ENCODE measurements at regions not wholly inside any gene's neighbourhood (a gene's known extent, or its start where the extent isn't known, plus 50 kb on each side); places are given as distances from the start of the nearest gene placed in this dataset.
"Not testable (repeated sequence)": the region's sequence is repeated elsewhere in the genome, so short reads cannot be mapped to it uniquely, and the experiment has no call there.

DNA sequence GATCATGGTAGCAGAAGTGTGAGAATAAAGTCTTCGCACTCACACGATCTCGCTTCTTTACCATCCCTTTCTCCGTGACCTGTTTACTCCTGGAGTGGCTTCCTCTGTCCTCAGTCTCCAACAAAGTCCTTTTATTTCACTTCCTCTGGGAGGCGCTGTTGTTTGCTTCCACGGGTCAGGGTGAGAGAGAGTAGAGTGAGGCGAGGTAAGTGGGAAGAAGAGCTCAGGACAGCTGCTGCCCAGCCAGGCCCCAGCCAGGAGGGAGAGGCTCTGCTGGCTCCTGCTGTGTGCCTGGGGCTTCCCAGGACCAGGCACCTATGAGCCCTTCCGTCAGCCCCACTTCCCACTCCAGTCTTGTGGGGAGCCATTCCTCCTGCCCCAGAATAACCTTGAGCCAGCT is 242.1 kb downstream of the FGF9 start:
- DNase-seq (ENCODE audit: low spot score) = no peak

DNA sequence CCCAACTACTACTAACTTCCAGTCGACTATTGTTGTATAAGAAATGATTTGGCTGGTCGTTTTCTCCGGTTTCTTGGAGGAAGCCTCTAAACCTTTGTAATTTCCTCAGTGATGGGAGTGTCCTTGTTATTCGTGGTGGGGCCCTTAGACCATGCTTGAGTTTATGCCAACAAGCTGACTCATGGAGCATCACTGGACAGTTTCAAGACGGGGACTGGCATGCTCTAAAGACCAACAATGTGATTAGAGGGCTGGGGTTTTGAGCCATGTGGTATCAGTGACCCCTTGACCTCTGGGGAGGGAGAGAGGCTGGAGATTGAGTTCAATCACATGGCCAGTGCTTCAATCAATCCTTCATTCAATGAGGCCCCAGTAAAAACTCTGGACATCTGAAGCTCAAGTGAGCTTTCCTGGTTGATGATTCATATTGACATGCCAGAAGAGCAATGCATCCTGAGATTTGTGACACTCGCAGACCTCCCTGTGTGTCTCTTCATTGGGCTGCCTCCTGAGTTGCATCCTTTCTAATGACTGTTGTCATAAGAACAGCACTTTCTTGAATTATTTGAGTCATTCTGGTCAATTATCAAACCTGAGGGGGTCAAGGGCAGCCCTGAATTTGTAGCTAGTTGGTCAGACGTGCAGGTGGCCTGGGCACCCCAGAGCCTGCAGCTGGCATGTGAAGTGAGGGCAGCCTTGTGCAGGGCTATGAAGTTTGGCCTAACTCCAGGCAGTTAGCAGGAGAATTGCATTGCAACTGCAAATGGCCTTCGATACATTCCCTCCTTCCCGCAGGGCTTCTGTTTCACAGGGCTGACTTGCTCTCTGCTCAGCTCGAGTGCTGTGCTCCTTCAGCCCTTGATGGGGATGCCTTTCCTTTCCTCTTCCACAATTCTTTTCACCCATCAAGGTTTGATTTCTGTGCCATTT is 246.5 kb downstream of the FGF9 start:
- DNase-seq (ENCODE audit: low spot score) = no peak

DNA sequence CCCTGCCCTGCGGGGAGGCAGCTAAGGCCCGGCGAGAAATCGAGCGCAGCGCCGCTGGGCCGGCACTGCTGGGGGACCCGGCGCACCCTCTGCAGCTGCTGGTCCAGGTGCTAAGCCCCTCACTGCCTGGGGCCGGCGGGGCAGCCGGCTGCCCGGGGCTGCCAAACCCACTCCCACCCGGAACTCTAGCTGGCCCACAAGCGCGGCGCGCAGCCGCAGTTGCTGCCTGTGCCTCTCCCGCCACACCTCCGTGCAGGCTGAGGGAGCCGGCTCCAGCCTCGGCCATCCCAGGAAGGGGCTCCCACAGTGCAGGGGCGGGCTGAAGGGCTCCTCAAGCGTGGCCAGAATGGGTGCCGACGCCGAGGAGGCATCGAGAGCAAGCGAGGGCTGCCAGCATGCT is 249.9 kb downstream of the FGF9 start:
- DNase-seq (ENCODE audit: low spot score) = not testable (repeated sequence)

DNA sequence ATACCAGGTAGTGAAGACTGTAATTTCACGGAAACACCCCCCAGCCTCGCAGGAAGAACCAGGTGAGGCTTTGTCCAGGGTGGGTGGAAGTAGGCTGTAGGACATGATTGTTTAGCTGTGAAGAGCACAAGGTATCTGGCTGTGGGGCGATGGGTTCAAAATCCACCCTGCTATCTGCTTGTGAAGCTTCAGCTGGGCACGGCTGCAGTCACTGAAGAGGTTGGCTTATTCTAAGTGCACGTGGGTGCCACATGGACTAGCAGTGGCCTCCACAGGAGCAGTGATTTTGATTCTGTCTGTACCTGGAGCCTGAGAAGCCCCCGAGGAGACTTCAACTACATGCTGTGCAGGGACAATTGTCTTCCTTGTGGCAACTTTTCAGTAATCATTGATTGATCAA is 254.1 kb downstream of the FGF9 start:
- no peak for DNase-seq (ENCODE audit: low spot score)

DNA sequence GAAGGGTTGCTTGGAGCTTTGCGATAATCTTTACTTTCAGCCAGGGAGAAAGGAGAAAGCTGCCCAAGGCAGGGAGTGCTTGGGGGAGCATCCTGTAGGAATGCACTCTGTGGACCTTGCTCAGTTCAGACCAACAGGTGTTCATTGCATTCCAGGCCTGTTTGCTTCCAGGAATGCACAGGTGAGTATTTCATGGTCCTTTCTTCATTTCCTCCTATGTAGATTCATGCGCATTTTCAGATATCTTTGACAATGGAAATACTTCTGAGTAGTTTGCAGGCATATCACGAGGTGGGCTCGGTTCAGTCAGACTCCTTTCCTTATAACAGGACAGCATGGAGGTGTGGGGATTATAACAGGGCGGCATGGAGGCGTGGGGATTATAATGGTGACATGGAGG is 254.8 kb downstream of the FGF9 start:
- no peak for DNase-seq (ENCODE audit: low spot score)

DNA sequence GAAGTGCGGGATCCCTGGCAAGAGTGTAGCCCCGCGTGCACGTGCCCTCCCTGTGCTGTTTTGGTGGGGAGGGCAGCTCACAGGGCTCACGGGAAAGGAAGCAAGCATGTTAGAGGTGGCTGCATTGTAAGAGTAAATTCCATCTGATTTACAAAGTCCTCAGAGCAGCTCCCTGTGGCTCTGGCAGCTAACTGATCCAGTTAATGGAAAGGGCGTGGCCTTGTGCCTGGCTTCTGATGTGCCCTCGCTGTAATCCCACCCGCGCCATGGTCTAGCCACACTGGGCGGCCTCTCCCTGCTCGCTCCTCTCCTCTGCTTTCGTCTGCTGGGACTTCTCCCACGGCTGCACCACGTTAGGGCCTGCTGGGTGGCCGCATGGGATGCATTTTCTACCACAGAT is 258.5 kb downstream of the FGF9 start:
- no peak for DNase-seq (ENCODE audit: low spot score)

DNA sequence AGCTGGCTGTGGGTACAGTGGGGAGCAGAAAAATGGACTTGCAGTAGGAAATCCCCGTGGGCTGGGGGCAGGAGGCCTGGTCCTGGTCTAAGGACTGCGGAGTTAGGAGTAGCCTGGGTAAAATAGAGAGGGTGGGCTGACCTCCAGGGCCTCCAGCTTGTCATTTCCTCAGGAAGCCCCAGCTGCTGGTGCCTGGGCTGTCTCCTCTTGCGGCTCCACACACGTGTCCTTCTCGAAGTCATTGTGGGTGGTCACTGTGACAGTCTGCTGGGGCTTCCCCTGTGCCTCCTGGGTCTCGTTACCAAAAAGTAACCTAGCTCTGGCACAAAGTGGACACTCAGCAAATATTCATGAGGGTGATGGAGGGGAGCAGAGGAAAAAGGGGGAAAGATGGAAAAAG is 259.7 kb downstream of the FGF9 start:
- DNase-seq (ENCODE audit: low spot score) = no peak

DNA sequence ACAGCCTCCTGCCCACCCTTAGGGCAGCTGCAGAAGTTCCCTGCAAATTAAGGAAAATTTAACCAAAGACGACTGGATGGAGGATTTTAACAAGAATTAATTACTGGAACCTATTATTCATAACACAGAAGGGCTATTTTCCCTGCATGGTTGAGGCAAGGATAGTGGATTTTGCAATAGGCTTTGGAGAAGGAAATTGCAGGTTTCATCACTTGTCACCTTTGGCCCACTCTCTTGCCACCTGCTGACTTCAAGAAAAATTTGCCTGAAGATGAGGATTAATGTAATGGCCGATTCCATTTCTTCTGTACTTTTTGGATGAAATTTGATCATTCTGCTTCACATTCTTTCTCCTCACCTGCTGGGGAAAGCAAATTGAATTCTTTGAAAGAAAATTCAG is 261.7 kb downstream of the FGF9 start:
- no peak for DNase-seq (ENCODE audit: low spot score)

DNA sequence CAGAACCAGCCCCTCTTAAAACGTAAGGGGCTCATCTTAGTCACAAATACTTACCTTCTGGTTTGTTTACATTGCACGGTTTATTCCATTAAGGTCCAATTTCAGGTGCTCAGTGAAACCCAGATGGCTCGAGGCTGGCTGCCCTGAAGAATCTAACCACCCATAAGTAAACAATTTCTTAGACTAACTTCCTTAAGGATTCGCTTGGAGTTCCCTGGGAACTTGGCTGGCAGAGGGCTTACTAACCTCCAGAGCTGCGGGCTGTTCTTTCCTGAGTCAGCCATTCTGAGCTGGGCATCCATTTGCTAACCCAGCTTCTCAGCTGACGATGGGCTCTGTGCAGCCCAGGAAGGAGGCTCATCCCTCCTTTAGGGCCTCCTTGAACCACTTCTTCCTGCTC is 262.1 kb downstream of the FGF9 start:
- no peak for DNase-seq (ENCODE audit: low spot score)

DNA sequence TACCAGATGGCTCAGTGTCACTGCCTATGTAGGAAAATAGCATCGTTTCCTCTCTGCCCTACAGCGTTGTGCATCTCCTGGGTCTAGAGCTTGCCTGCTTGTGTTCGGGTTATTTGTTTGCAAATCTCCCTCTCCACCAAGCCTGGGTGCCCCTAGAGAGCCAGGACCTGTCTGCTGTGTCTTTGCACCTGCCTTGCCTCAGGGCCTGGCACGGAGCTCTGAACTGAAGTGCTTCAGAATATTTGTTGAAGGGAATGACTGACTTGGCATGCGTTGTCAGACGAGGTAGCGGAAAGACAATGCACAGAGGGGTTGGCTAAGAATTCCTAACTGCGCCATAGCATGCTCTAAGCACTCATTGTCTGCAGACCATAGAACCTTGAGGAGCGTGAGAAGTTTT is 263.4 kb downstream of the FGF9 start:
- no peak for DNase-seq (ENCODE audit: low spot score)

DNA sequence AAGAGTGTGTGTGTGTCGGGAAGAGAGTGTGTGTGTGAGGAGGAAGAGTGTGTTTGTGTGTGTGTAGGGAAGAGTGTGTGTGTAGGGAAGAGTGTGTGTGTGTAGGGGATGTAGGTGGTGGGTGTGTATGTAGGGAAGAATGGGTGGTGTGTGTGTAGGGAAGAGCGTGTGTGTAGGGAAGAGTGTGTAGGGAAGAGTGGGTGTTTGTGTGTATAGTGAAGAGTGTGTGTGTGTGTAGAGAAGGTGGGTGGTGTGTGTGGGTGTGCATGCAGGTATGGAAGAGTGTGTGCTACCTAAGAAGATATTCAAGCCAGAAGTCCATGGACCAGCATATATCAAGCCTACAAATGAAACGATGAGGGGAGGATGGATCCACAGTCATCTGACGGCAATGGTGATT is 265.8 kb downstream of the FGF9 start:
- DNase-seq (ENCODE audit: low spot score) = no peak

DNA sequence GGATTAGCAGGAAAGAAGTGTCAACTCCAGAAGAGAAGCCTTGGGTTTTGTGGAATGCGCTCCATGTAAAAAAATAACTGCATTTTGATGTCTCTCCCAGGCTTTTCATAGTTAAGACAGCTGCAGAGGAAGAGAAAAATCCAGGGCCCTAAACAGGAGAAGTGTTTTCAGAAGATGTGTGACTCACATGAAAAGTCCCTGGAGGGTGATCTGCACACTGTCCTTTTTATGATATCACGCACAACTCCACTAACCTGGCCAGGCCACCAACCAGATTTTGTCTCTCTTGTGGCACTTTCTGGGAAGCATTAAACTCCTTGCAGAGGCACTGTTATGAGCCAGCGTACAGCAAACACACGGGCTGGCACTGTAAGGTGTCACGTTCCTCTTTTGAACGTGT is 267.3 kb downstream of the FGF9 start:
- DNase-seq (ENCODE audit: low spot score) = peak; percentile 34

DNA sequence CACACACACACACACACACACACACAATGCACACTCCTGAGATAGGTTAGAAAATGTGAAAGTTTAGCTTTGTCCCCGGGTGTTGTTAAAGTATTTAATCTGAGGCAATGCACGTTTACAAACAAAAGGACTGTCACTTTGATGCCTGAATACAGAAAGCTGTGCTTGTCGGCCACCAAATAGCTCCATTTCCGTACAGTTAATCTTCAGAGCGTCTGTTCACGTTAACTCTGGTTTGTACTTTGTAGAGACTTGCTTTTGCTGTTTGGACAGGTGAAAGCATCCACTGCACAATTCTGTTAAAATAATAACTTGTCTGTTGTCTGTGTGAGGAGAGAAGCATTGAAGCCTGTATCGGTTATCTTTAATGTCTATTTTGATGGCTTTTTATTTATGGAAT is 267.8 kb downstream of the FGF9 start:
- DNase-seq (ENCODE audit: low spot score) = no peak

DNA sequence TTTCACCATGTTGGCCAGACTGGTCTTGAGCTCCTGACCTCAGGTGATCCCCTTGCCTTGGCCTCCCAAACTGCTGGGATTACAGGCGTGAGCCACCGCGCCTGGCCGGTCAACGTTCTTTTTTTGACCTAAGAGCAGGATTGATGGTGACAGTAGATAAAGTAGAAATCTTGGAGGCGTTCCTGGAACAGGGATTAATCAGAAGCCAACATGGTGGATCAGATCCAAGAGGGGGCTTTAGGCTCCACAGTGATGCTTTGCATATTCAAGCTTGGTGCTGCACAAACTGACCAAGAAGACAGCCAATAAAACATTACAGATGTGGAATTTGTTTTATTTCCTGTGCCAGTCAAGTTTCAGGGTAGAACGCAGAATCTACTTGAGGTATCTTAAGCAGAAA is 271.2 kb downstream of the FGF9 start:
- DNase-seq (ENCODE audit: low spot score) = no peak

DNA sequence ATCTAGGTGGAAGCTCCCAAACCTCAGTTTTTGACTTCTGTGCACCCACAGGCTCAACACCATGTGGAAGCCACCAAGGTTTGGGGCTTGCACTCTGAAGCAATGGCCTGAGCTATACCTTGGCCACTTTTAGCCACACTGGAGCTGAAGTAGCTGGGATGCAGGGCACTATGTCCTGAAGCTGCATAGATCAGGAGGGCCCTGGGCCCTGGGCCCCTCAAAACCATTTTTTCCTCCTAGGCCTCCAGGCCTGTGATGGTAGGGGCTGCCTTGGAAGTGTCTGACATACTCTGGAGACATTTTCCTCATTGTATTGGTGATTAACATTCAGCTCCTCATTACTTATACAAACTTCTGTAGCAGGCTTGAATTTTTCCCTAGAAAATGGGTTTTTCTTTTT is 273.7 kb downstream of the FGF9 start:
- DNase-seq (ENCODE audit: low spot score) = no peak

DNA sequence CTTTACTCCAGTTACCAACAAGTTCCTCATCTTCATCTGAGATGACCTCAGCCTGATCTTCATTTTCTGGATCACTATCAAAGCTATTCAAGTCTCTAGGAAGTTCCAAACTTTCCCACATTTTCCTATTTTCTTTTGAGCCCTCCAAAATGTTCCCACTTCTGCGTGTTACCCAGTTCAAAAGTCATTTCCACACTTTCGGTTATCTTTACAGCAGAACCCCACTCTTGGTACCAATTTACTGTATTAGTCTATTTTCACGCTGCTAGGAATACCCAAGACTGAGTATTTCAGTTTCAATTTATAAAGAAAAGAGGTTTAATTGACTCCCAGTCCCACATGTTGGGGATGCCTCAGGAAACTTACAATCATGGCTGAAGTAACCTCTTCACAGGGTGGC is 274.3 kb downstream of the FGF9 start:
- DNase-seq (ENCODE audit: low spot score) = no peak

DNA sequence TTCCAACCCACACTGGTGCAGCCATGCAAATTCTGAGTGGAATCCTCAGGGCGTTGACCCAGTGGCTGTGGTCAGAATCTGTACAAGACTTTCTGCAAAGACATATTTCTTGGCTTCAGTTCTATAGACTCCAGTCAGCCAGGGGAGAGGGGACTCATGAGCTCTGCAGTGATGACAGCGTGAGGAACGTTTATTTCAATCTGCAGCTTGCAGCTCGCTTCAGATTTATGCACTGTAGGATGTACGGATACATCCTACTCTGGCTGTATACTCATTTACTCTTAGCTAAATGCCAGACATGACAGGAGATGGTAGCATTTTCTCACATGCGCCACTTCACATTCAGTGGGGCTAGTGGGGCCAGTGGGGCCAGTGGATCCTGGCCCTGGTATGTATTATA is 276.1 kb downstream of the FGF9 start:
- DNase-seq (ENCODE audit: low spot score) = no peak

DNA sequence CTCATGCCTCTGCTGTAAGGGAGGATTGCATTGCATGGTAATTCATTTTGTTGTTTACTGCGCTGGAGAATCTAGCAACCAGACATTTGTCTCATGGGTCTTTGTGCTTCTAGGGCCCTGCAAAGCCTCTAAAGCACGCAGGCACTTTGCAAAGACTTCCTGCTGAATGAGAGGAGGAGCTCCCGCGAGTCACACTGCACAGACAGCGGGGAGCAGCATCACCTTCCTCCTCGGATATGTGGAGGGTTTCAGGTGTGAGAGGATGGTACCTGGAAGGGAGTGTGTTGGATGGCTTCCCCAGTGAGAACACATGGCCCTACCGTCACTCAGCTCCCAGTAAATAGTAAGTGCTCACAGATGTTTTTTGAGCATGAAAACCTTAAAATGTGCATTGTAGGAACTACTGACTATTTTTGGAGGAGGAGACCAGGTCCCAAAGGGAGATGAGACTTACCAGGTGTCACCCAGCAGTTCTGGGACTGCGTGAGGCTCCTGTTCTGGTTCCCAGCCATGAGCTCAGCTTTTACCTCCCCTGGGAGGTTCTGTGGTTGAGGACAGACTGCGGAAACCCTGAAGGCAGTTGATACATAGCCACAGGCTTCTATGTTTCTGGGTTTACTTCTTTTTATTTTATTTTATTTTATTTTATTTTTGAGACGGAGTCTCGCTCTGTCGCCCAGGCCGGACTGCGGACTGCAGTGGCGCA is 278.0 kb downstream of the FGF9 start:
- DNase-seq (ENCODE audit: low spot score) = no peak

DNA sequence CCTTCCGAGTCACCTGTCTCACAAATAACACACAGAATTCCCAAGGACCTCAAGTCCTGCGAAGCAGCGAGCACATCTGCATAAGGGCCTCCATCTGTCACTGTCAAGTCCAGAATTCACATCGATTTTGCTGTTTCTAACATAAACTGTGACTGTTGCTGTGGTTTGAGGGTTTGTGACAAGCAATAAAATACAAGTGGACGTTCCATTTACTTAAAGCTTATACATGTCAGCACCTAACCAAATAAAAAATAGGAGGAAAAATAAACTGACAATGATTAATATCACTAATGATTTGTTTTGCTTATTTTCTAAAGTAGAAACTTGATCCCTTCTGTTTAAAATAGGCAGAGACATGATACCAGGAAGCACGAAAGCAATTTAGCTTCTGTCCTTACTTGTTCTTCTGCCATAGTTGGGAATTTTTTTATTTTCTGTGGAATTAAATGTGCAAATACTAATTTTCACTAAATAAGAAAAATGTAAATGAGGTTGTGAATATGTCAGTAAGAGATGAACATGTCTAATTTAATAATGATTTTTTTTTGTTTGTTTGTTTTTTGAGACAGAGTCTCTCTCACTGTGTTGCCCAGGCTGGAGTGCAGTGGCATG is 279.1 kb downstream of the FGF9 start:
- DNase-seq (ENCODE audit: low spot score) = no peak

DNA sequence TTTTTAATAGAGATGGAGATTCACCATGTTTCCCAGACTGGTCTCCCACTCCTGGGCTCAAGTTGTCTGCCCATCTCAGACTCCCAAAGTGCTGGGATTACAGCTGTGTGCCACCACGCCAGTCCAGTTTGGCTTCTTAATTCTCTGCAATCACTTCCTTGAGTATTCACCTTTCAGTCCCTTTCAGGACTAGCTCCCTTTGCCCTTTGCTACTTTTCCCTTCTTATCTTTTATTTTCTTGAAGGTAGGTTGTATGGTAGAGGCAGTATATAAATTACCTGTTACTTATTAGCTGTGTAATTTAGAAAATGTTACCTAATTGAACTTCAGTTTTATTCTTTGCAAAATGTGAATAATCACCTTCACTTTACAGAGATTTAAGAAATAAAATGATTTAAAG is 285.8 kb downstream of the FGF9 start:
- DNase-seq (ENCODE audit: low spot score) = no peak

DNA sequence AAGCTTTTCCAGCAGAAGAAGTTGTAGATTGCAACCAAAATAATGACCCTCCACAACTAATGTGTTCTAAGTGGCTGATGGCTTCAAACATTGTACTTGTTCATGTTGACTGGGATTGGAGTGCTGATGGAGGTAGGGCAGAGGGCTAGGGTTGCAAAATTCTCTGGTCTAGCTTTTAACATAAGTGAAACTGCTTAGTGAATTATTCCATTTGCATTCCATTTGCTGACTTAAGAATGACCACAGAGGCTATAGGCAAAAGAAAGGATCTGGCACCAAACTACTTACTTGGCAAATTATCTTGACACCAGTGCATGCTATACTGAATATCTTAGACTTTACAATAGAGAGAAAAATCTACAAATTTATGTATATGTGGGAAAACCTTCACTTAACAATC is 287.0 kb downstream of the FGF9 start:
- DNase-seq (ENCODE audit: low spot score) = peak; percentile 71

DNA sequence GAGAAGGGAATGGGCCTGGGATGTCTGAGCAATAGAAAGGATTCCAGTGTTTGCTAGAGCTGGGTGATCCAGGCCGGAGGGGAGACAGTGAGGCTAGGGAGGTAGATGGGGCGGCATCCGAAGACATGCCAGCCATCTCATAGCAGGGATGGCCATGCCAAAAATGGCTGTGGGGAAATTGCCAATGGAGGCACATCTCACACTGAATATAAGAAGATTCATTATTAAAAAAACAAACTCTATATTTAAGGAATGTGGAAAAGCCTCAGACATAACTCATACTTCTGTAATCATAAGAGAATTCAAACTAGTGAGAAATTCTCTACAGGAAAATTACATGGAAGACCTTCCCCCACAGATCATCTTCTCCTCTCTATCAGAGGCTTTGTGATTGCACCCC is 289.2 kb downstream of the FGF9 start:
- peak; percentile 44 for DNase-seq (ENCODE audit: low spot score)

DNA sequence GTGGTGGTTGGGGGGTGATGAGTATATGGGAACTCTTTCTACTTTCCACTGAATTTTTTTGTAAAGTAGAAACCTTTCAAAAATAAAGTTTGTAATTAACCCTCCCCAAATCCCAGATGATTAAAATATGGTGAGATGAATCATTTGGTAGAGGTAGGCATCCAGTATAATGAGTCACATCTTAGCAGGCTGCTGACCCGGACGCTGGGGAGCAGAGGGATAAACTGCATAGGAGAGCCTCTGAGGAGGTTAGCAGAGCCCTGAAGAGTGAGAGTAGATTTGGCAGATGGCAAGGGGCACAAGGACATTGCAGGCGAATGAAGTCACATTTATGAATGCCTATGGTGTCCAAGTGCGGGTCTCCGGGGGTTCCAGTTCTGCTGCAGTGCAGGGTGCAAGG is 293.8 kb downstream of the FGF9 start:
- peak; percentile 46 for DNase-seq (ENCODE audit: low spot score)
